H1 (cell line): ENCODE measurements at regions not wholly inside any gene's neighbourhood (a gene's known extent, or its start where the extent isn't known, plus 50 kb on each side); places are given as distances from the start of the nearest gene placed in this dataset.

Source experiments
- EP300 ChIP-seq, 2 experiments: IDR thresholded peaks; 1 replicate in 1 of 2; 2 replicates in 1 of 2; pipeline ENCODE4 v1.6.1; 2011 to 2012; ENCODE audit warnings: low read depth in 2 of 2, low read length in 2 of 2, mild to moderate bottlenecking in 2 of 2, borderline replicate concordance in 1 of 2, inconsistent platforms in 1 of 2, moderate library complexity in 1 of 2
- EZH2 ChIP-seq: fragments of 200-600 bp; sonication (generic); IDR thresholded peaks from 2 replicates; pipeline ENCODE4 v1.7.1; 2012; ENCODE audit warnings: low read depth, mild to moderate bottlenecking, moderate library complexity, low read length, inconsistent platforms; ENCODE audit not compliant: severe bottlenecking
- GABPA ChIP-seq: IDR thresholded peaks from 2 replicates; pipeline ENCODE4 v1.6.1; 2011; ENCODE audit warnings: mild to moderate bottlenecking, low read length, moderate library complexity, borderline replicate concordance; ENCODE audit not compliant: insufficient read depth
- HDAC2 ChIP-seq, 2 experiments: fragments of 300-600 bp in 1 of 2; sonication (generic) in 1 of 2; IDR thresholded peaks; 2 replicates each; pipeline ENCODE4 v1.6.1; 2011 to 2012; ENCODE audit warnings: low read depth in 2 of 2, low read length in 2 of 2, mild to moderate bottlenecking in 2 of 2, moderate library complexity in 2 of 2, borderline replicate concordance in 1 of 2, inconsistent platforms in 1 of 2
- MAFK ChIP-seq: IDR thresholded peaks from 2 replicates; pipeline ENCODE4 v1.6.1; 2012; ENCODE audit warnings: low read depth, mild to moderate bottlenecking, improper control_type of control experiment, low read length
- NRF1 ChIP-seq: IDR thresholded peaks from 2 replicates; pipeline ENCODE4 v1.6.1; 2011; ENCODE audit warnings: mild to moderate bottlenecking, low read depth, low read length, improper control_type of control experiment
- POLR2A ChIP-seq, 2 experiments: IDR thresholded peaks; 1 replicate in 1 of 2; 2 replicates in 1 of 2; pipeline ENCODE4 v1.6.1; 2011; ENCODE audit warnings: low read depth in 2 of 2, low read length in 2 of 2, mild to moderate bottlenecking in 2 of 2; ENCODE audit errors: control extremely low read depth in 1 of 2
- POLR2AphosphoS5 ChIP-seq: IDR thresholded peaks from 2 replicates; pipeline ENCODE4 v1.6.1; 2011; ENCODE audit warnings: low read depth, low read length
- RBBP5 ChIP-seq: IDR thresholded peaks from 2 replicates; pipeline ENCODE4 v1.7.1; 2012; ENCODE audit warnings: low read depth, mild to moderate bottlenecking, inconsistent platforms, low read length, moderate library complexity, borderline replicate concordance
- RNF2 ChIP-seq: fragments of 200-900, 300-1000 bp; sonication (generic); IDR thresholded peaks from 2 replicates; pipeline ENCODE4 v1.7.1; 2016; ENCODE audit warnings: borderline replicate concordance, low read depth, mild to moderate bottlenecking, antibody characterized with exemption, low read length; ENCODE audit not compliant: poor library complexity, severe bottlenecking; ENCODE audit errors: missing control alignments
- TBP ChIP-seq: IDR thresholded peaks from 2 replicates; pipeline ENCODE4 v1.6.1; 2011; ENCODE audit warnings: low read depth, low read length, improper control_type of control experiment
- TF ChIP-seq, protein P1 (sequence below), 3 experiments: IDR thresholded peaks; 1 replicate in 2 of 3; 2 replicates in 1 of 3; pipeline versions ENCODE4 v1.5.1 to v1.6.1; 2011; ENCODE audit warnings: low read length in 3 of 3, mild to moderate bottlenecking in 3 of 3, inconsistent platforms in 2 of 3, low read depth in 1 of 3, moderate library complexity in 1 of 3; ENCODE audit not compliant: insufficient read depth in 1 of 3; ENCODE audit errors: control extremely low read depth in 1 of 3
- TF ChIP-seq, protein P2 (sequence below): IDR thresholded peaks from 2 replicates; pipeline ENCODE4 v1.6.1; 2012; ENCODE audit warnings: low read length, inconsistent platforms

DNA sequence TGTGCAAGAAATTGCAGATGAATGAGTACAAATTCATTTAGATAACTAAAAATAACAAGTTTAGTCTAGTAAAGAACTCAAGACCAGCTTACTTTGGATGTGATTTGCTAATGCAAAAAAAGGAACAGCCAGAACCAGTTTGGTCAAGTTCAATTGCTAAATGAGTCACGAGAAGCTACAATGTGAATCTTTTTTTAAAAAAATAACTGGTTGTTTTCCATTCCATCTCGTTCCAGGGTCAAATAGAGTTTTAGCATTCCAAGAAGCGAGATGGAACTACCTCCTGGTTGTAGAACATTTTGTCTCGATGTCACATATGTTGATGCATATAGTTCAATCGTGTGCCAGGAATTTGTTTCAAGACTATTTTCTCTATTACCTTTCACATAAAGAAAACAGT lies 65.0 kb upstream of the IKZF2 start:
- TF ChIP-seq, protein P1, sequence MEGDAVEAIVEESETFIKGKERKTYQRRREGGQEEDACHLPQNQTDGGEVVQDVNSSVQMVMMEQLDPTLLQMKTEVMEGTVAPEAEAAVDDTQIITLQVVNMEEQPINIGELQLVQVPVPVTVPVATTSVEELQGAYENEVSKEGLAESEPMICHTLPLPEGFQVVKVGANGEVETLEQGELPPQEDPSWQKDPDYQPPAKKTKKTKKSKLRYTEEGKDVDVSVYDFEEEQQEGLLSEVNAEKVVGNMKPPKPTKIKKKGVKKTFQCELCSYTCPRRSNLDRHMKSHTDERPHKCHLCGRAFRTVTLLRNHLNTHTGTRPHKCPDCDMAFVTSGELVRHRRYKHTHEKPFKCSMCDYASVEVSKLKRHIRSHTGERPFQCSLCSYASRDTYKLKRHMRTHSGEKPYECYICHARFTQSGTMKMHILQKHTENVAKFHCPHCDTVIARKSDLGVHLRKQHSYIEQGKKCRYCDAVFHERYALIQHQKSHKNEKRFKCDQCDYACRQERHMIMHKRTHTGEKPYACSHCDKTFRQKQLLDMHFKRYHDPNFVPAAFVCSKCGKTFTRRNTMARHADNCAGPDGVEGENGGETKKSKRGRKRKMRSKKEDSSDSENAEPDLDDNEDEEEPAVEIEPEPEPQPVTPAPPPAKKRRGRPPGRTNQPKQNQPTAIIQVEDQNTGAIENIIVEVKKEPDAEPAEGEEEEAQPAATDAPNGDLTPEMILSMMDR (IDR thresholded peaks at IDR 0.05; ENCODE audit: control extremely low read depth in 1 of 3, insufficient read depth in 1 of 3, low read depth in 1 of 3, low read length in 3 of 3): no peak
- TF ChIP-seq POLR2A (IDR thresholded peaks at IDR 0.05; ENCODE audit: control extremely low read depth in 1 of 2, low read depth in 2 of 2, low read length in 2 of 2) (no peak), EP300 (IDR thresholded peaks at IDR 0.05; ENCODE audit: borderline replicate concordance in 1 of 2, low read depth in 2 of 2, low read length in 2 of 2) (no peak), HDAC2 (IDR thresholded peaks at IDR 0.05; ENCODE audit: borderline replicate concordance in 1 of 2, low read depth in 2 of 2, low read length in 2 of 2) (no peak), POLR2AphosphoS5 (no peak), RBBP5 (no peak), RNF2 (no peak), GABPA (no peak), EZH2 (no peak), NRF1 (no peak), TBP (no peak), MAFK (no peak)
- TF ChIP-seq, protein P2, sequence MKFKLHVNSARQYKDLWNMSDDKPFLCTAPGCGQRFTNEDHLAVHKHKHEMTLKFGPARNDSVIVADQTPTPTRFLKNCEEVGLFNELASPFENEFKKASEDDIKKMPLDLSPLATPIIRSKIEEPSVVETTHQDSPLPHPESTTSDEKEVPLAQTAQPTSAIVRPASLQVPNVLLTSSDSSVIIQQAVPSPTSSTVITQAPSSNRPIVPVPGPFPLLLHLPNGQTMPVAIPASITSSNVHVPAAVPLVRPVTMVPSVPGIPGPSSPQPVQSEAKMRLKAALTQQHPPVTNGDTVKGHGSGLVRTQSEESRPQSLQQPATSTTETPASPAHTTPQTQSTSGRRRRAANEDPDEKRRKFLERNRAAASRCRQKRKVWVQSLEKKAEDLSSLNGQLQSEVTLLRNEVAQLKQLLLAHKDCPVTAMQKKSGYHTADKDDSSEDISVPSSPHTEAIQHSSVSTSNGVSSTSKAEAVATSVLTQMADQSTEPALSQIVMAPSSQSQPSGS: no peak
